NCI-H187 (cell line): ENCODE measurements at regions not wholly inside any gene's neighbourhood (a gene's known extent, or its start where the extent isn't known, plus 50 kb on each side); places are given as distances from the start of the nearest gene placed in this dataset.

Source experiments
- DNase-seq, 2 experiments: peaks; one replicate each; lab custom pipeline; 2025; lab: John Stamatoyannopoulos, UW

DNA sequence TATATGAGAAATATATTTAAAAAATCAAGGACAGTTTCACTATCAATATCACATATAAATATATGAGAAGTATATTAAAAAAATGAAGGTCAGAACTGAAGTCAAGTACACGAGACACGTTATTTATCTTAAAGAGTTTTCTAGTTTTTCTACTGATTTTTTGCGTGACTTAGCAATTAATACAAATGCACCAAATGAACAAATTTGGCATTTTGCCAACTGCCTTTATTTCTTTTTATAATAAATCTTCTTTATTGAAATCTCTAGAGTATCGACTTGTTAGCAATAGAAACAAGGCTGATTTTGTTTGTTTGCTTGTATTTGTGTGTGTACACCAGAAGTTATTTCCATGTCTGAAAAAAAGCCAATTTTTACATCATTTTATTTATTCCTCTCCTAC, 1684.7 kb upstream of the RAG2 start:
- no peak for DNase-seq

DNA sequence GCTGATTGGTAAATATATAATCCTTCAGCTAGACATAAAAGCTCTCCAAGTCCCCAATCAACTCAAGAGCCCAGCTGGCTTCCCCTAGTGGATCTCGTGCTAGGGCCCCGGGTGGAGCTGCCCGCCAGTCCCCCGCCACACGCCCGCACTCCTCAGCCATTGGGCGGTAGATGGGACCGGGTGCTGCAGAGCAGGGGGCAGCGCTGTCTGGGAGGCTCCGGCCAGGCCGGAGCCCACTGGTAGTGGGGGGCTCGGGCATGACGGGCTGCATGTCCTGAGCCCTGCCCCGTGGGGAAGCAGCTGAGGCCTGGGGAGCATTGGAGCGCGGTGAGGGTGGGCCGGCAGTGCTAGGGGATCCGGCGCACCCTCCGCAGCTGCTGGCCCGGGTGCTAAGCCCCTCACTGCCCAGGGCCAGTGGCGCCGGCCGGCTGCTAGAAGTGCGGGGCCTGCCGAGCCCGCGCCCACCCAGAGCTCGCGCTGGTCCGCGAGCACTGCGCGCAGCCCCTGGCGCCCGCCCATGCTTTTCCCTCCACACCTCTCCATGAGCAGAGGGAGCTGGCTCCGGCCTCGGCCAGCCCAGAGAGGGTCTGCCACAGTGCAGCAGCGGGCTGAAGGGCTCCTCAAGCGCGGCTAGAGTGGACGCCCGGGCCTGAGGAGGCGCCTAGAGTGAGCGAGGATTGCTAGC, 1680.6 kb upstream of the RAG2 start:
- DNase-seq: no peak

DNA sequence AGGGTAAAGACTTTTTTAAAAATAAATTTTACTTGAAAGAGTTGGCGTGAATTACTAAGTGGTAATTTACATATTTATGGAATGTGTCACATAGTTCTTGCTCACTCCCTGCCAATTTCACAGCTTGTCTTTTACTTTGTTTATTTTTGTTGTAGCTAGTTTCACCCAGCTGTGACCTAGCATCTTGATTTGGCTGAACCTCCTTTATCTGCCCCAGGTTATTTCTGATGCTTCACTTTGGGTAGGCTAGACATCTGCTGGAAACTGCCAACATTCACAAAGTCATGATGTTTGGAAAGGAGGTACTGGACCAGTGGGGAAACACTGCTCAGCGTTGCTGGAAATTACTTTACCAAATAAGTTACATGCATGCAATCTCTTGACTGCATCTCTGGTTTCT, 1676.0 kb upstream of the RAG2 start:
- no peak for DNase-seq

DNA sequence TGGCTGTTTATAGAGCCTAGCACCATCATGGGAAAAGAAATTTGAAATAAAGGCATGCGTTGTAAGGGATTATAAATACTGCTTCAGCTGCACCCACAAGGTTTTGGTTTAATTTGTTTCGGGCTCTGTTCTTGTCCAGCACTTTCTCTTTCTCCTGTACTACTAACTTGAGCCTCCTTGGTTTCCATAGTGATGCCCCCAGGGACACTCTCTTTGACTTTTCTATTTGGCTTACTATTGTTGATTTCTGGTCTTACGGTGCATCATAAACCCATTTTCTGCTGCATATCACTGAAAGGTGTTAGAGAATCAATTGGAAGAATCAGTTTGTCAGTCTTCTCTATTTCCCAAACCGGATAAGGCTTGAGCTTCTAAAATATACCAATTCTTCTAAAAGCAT, 1674.3 kb upstream of the RAG2 start:
- DNase-seq: no peak

DNA sequence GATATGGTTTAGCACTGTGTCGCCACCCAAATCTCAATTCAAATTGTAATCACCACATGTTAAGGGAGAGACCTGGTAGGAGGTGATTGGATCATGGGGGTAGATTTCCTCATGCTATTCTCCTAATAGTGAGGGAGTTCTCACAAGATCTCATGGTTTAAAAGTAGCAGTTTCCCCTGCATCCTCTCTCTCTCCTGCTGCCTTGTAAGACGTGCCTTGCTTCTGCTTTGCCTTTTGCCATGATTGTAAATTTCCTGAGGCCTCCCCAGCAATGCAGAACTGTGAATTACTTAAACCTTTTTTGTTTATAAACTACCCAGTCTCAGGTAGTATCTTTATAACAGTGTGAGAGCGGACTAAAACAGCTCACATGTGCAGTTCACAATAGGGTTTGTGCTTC, 1668.7 kb upstream of the RAG2 start:
- no peak for DNase-seq

DNA sequence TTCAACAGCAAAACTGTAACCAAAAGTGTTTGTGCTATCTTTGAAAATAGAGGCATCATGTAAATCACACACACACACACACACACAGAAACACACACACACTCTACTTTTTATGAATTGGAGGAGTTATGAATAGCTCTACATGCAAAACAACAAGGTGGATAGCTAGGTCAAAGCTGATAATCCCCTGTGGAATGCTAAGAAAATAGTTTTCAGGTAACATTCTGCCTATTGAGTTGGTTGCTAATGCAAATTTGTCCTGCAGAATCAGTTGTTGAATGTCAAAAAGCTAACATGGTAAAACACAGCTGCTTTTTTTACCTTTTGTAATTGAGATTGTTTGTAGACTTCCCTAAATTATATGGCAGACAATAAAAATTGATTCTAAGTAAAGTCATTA, 1658.4 kb upstream of the RAG2 start:
- DNase-seq: no peak

DNA sequence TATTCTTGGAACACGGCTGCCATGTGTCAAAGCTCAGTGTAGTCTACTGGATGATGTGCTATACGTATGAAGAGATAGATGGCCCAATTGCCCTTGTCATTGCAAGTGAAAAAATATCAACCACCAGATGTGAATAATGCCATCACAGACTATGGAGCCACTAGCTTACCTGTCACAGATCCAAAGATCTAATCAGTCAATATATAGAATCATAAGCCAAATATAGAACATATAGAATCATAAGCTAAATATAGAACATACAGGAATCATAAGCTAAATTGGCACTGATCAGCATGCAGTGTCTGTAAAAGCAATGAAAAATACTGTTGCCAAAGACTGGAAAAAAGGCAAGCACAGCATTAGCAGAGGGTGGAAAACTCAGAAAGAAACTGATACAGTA, 1656.9 kb upstream of the RAG2 start:
- no peak for DNase-seq

DNA sequence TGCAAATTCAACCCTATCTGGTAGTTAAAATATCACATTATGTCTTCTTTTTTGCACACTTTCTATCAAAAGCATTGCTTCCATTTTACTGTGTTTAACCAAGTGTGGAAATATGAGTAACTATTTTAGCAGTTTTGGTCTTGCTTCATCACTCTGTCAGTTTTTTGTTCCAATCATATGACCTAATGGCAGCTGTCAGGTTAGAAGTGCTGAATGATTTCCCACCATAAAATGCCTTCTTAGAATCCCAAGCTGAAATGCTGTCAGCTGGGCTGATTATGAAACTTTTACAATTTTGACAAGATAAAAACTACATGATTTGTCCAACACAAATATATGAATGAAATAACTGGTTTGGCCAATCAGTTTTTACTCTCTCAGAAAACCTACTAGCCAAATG, 1654.6 kb upstream of the RAG2 start:
- DNase-seq: no peak

DNA sequence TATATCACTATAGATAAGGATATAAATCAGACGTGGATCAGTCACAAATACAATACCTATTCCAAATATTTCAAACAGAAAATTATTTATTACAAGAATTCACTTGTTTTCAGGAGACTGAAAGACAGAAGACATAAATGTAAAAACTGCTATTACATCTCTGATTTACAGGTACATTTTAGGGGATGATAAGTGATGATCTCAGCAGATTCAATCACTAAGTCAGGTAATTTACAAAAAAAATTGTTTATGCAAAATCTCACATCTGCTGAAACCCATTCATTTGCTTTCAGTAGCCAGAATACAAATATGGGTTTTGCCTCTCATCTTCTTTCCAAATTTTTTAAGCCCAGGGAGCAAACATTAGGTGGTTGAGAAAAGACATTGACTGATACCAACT, 1648.4 kb upstream of the RAG2 start:
- DNase-seq: no peak

DNA sequence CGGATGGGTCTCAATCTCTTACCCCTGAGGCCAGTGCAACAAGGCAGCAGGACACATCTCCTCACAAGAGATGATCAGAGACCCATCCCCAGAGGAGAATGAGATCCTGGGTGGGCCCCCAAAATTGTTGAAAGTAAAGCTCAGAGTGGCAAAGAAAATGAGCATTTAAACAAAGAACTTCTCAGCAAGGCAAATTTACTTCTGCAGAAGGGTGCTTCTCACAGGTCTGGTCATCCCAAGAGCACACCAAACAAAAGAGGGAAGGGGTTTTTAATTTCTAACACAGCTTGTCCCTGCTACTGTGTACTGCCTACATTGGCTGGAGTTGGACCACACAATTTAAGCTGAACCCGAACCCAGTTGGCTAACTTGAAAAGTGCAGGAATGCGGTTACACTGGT, 1628.6 kb upstream of the RAG2 start:
- no peak for DNase-seq

DNA sequence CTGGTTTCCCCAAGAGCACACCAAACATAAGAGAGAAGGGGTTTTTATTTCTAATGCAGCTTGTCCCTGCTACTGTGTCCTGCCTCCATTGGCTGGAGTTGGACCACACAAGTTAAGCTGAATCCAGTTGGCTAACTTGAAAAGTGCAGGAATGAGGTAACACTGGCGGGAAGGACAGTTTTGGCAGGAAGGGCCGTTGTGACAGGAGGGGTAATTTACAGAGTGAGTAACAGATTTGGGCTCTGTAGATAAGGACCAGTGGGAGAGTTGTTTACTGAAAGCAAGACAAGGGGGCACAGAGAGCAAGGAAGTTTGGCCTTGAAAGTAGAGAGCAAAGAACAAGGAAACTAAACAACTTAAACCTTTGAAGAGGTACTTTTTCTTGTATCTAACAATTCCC, 1623.3 kb upstream of the RAG2 start:
- no peak for DNase-seq

DNA sequence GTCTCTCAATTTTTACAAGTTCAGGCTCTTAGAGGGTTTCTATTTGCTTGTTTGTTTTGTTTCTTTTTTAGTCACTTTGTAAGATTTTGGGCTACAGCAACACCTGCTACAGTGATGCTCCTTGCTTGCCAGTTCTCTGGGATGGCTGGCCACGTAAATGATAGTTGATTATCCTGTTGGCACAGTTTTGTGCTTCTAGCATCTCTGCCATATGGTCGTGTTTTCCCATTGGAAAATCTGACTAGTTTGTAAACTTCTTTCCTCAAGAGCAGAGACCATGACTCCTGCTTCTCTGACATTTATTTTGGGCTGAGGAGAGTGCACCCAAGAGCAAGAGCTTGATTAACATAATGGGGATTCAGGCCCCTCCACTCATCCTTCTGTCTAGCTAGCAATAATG, 1621.6 kb upstream of the RAG2 start:
- no peak for DNase-seq

DNA sequence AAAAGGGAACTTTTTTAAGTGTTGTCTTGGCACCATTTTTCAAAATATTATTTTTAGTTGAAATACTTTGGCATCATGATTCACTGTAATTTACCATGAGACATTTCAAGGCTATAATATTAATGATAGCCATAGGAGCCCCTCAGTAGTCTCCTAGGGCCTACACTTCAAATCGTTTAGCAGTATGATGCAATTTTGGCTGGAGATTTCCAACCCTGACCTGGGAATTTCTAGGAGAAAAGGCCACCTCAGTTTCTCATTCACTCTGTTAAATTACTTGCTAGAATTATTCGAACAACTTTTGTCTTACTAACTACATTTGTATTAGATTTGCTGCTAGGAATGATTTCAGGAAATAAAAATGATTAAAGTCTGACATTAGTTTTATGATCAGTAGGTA, 1610.9 kb upstream of the RAG2 start:
- DNase-seq: no peak

DNA sequence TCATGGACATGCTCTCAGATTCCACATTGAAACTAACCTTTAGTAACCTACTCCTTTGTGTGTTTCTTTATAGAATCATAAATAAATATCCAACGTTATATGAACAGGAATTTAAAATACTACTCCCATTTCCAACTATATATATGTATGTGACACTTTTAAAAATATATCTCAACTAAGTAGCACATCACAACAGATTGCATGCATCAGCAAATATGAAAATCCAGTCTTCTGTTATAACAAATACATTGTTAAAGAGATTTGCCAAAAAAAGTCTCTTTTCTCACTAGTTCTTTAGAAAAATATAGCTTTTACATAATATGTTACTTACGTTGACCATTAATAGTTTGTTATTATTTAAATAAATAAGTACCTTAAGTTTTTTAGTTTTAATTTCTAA, 1608.6 kb upstream of the RAG2 start:
- no peak for DNase-seq

DNA sequence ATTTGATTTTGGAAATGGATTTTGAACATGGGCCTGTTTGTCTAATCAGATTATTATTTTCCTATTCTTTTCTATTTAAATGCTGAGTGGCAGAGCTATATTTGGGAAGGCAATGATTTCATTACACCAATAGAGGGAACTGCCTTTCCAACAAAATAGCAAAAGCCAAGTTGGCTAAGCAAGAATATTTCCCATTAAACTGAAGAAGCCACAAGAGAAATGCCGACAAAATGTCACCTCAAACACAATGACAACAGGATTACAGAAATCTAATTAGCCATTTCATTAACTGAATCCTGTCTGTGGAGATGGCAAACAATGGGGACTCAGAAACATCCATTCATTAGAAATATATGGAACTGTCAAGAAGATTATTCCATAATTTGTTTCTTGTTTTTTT, 1593.1 kb upstream of the RAG2 start:
- no peak for DNase-seq

DNA sequence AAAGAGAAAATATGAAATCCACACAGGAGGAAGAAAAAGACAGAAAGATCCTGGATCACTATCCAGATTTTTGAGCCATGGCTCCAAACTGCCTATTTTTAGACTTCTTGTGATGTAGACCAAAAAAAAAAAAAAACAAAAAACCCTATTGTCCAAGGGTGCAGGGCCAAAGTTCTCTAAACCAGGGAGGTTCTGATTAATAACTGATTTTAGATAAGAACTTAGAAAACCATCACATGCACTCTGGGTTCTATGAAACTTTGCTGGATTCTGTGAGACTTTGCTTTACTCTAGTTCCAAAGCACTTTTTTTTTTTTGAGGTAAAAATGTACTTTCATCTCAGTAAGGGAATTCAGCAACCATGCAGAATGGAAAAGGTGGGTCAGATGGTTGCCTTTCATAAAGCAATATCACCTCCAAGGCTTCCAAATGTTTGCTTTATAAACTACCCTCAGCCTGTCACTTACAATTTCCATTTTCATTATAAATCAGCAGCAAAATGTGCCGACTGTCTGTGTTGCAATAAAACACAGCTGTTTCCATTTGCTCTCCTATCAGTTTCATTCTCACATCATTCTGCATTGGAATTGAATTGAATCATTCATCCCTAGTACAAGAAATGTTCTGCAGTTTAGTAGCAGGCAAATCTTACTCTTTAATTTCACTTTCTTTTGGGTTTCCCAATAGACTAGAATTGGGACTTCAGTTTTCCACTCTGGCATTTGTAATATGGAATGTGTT, 1584.3 kb upstream of the RAG2 start:
- no peak for DNase-seq

DNA sequence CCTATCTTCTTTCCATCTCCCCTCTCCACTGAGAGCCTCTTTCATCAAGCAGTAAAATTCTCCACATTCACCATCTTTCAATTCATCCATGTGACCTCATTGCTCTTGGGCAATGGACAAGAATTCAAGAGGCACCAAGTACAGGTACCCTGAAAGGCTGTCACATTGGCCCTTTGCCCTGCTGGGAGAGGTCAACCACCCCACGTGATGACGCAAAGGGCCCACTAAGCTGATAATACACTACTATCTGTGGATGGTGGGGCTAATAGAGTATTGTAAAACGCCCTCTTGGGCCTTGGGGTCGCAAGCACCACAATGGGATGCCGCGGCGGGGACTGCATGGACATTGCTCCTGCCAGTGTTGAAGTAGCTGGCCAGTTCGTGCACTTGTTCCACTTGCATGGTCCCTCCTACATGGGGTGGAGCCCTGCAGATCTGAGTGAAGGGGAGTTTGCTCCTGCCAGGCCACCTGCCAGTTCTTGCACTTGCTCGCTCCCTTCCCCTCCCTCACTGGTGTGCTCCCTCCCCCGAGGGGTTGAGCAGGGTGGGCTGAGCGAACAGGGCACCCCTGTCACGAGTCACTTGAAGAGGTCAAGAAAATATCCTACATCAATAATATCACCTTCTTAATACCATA, 1578.8 kb upstream of the RAG2 start:
- DNase-seq: no peak

DNA sequence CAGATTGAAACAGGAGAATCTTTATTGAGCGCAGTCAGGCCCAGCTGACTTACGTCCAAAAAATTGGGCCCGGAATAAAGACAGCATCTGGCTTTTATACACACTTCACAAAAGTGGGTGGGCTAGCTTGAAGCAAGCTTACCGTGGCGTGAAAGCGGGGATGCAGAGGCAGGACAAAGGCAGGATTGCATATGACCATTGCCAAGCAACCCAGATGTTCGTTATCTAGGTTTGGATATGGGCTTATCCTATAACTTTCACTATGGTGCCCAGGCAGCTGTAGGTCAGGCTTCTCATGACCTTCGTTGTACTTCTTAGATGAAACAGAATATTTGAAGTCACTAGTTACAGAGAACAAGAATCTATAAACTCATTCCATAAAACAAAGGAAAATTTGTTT, 1575.6 kb upstream of the RAG2 start:
- DNase-seq: no peak

DNA sequence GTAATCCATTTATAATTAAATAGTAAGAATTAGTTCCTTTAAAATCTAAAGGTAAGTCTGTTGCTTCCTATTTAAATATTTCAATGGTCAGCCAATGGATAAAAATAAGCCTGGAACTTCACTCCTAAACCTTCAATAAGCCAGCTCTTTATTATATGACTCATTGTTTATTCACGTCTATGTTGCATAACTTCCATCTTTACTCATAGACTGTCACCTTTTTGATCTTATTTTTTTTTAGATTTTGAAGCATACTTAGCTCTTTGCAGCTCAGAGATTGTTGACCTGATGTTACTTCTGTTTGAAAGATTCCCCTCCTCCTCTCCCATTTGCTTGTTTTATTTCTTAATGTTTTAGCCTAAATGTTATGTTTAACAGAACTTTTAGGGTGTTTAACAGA, 1571.2 kb upstream of the RAG2 start:
- no peak for DNase-seq

DNA sequence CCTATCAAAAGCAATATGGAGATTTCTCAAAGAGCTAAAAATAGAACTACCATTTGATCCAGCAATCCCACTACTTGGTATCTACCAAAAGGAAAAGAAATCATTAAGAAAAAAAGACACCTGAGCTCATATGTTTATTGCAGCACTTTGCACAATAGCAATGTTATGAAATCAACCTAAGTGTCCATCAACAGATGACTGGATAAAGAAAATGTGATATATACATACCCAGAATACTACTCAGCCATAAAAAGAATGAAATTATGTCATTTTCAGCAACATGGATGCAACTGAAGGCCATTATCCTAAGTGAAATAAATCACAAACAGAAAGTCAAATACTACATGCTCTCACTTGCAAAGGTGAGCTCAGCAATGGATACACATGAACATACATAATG, 1565.5 kb upstream of the RAG2 start:
- no peak for DNase-seq

DNA sequence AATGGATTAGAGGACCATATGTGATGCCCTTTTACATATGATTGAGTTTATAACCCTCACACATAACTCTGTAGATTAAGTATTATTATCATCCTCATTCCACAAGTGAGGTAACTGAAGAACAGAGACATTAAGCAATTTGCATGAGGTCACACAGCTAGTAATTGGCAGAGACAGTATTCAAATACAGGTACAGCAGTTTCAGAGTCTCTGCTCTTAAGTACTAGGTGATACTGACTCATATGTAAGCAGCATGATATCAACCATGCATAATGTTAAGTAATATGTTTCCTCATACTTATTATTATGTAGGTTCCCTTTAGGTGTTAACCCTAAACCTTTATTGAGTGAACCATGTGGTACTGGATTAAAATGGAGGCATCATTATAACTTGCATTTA, 1562.4 kb upstream of the RAG2 start:
- DNase-seq: no peak

DNA sequence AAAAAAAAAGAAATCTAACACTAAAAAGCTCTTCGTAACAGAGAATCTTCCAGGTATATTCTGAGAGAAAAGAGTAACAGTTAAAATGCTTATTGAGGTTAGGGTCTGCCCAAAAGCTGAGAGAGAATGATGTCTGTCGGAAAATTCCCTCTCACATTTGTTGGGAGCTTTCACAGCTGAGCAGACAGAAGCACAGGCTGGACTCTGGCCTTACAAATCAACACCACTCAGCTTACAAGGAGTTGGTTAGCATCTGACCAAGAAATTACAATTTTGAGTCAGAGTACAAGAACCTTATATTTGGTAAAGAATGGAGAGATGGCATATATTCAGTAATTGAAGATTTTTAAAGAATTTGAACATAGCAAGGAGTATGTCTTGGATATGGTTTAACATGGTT, 1561.0 kb upstream of the RAG2 start:
- no peak for DNase-seq

DNA sequence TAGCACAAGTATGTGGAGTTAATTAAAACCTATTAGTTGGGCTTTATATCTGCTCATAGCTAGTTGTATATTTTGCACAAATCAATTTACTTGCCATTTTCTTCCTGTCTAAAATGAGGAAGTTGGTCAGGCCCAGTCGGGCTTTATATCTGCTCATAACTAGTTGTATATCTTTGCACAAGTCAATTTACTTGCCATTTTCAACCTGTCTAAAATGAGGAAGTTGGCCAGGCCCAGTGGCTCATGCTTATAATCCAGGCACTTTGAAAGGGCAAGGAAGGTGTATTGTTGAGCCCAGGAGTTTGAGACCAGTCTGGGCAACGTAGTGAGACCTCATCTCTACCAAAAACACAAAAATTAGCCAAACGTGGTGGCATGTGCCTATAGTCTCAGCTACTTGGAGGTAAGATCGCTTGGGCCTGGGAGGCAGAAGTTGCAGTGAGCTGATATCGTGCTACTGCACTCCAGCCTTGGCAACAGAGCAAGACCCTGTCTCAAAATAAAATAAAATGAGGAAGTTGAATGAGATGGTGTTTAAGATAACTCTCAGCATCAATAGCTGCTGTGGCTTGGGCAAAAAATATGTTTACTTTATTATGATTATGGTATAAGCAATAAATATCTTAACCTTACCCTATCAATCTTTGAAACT, 1558.6 kb upstream of the RAG2 start:
- no peak for DNase-seq
